GM21717 (cell line): ENCODE measurements at regions not wholly inside any gene's neighbourhood (a gene's known extent, or its start where the extent isn't known, plus 50 kb on each side); places are given as distances from the start of the nearest gene placed in this dataset.
"Not testable (repeated sequence)": the region's sequence is repeated elsewhere in the genome, so short reads cannot be mapped to it uniquely, and the experiment has no call there.

Experiments used
- ATAC-seq: cut with Tn5 transposase; IDR thresholded peaks from one replicate; pipeline ENCODE4 v1.9.1; 2021; ENCODE audit warnings: mild to moderate bottlenecking, moderate library complexity; ENCODE audit not compliant: unreplicated experiment

DNA sequence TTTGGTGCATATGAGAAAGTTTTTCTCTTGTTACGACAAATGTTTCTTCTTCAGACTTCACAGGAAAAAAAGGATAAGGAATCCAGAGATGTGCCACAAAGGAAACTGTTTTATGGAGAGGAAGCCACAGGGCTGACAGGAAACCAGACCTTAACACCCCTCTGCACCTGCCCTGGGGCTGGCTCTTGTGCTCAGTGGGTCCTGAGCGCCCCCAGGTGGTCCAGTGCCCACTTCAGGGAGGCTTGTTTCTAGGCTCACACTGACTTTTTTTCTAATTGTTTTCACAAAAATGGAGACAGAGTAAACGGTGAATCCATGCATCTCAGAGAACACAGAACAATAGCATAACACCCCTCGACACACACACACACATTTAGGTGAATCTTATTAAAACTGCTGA lies 951.2 kb downstream of the TMEM121 start:
- not testable (repeated sequence) for ATAC-seq

DNA sequence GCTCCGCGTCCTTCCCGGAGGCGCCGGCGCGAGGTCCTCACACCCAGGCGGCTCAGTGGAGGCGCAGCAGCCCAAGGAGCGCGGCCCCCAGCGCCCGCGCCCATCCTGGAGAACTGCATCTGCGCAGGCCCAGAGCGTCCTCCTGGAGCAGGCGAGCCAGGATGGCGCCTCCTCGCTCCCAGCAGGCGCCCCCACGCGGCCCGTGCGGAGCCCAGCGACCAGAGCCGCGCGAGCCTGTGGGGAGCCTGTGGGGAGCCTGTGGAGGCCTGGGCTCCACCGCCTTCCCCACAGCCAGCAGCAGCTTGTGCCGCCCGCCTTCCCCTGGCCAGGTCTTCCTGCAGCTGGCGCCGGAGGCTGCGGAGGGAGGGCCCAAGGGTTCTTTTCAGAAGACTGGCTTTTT lies 953.9 kb downstream of the TMEM121 start:
- ATAC-seq, result not testable (repeated sequence)

DNA sequence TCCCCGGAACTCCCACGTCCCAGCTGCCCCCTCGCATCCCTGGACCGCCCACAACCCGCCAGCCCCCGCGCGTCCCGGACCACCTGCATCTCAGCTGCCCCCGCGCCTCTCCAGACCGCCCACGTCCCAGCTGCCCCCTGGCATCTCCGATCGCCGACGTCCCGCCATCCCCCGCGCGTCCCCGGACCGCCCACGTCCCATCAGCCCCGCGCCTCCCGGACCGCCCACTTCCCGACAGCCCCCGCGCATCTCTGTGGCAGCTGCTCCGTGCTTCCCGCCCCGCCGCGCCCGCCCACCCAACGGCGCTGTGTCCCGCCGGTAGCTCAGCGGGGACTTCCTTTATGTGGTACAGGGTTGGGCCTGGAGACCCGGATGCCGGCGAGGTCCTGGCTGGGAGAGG lies 955.8 kb downstream of the TMEM121 start:
- ATAC-seq, result not testable (repeated sequence)

DNA sequence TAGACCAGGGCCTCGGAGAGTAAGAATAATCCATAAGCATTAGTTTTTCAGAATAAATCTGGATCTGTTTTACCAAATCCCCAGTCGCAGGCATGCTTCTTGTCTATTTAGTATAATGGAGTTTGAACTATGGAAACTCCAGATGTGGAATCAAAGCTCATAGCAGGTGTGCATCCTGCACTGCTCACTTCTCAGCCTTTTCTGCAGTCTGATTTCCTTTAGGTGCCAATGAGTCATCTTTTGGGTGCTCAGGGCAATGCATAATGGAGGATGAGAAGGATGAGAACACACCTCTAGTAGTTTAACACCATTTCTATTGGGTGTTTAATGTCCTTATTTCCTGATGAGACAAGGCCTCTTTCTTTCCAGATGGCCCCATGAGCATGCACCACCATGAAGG lies 961.2 kb downstream of the TMEM121 start:
- ATAC-seq, result no peak

DNA sequence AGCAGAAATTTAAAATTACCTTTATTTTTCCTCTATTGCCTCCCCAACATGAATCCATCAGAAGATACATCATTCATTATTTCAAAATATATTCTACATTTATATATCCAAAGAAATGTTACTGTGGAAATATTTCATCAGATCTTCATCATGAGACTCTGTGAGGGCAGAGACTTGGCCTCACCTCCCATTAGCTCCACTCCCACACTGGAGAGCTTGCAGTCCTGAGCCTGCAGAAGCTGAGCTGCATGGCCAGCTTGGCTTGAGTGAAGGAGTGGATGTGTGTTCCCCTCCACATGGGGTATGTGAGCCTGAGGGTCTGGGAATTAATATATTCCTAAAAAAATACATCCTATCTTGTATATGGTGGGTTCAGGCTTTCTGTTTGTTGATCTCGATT lies 961.9 kb downstream of the TMEM121 start:
- no peak for ATAC-seq

DNA sequence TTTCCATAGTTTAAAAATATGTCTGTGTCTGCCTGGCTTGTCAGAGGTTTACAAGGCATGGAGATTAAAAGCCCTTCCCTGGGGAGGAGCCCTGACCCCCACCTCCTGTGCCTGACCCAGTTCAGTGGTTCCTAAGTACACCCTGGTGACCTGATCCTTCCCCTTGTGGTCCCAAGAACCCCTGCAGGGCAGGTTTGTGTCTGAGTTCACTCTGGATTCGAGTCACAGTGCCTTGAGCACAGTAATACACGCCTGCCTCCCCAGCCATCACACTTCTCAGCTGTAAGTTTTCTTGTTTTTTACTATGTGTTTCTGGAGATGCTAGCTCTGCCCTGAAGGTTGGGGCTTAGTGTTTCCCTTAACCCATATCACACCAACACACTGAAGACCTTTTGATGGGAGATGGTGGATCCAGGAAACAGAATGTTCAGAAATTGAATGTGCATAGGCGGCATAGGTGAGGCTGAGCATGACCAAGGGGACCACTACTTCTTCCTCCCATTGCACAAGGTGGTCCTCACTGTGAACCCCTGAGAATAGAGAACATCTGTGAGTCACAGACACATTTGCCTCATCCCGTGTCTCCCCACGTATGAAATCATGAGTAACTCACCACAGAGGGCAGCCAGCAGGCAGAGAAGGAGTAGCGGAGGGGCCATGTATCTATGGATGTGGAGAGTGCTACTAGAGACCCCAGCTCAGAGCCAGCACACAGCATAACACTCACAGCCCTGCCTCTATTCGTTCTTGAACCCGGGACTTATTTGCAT lies 962.9 kb downstream of the TMEM121 start:
- no peak for ATAC-seq

DNA sequence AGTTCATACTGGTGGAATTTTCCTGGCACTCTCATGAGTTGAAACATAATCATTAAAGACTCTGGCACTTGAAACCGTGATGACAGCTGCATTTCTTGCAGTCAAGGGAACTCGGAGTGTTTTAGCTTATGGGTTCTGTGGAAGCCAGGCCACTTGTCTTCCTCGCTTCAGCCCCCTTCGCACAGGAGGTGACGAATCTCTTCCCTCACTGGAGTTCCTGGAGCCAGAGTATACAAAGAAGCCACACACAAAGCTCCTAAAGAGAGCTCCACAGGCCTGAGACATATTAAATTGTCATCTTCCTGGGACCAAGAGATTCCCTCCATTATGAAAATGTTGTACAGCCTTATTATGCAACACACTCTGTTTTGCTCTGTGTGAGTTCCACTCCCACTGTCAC lies 964.1 kb downstream of the TMEM121 start:
- no peak for ATAC-seq

DNA sequence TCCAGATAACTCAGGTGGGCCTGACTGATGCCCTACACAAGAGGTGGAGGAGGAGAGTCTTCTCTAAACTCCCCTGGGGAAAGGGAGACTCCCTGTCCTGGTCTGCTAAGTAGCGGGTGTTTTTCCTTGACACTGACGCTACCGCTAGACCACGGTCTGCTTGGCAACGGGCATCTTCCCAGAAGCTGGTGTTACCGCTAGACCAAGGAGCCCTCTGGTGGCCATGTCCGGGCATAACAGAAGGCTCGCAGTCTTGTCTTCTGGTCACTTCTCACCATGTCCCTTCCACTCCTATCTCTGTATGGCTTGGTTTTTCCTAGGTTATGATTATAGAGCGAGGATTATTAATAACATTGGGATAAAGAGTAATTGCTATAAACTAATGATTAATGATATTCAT lies 965.5 kb downstream of the TMEM121 start:
- ATAC-seq, result no peak

DNA sequence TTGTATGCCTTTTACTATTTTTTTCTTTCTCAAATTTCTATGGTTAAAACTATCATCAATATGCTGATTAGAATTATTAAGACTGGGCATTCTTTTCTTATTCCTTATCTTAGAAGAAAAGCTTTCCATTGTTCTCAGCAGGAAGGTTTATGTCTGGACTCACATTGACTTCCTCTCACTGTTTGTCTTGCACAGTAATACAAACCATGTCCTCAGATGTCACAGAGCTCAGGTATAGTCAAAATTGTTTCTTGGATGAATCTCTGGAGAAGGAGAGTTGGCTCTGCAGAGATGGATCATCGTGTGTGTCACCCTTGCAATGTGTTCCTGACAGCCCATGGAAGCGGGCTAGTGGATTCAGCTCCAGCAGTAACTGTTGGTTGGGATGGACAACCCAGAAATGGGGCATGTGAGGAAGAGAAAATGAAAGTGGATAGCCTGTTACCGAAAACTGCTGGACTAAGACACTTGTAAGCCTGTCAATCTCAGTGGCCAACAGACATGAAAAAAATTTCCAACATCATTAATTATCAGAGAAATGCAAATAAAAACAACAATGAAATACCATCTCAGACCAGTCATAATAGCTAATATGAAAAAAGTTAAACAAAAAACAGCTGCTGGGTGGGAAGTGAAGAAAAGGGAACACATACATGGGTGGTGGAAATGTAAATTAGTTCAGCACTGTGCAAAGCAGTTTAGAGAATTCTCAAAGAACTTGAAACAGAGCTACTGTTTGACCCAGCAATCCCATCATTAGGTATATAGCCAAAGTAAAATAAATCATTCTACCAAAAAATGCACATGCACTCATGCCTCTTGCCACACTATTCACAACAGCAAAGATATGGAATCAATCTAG lies 967.8 kb downstream of the TMEM121 start:
- no peak for ATAC-seq

DNA sequence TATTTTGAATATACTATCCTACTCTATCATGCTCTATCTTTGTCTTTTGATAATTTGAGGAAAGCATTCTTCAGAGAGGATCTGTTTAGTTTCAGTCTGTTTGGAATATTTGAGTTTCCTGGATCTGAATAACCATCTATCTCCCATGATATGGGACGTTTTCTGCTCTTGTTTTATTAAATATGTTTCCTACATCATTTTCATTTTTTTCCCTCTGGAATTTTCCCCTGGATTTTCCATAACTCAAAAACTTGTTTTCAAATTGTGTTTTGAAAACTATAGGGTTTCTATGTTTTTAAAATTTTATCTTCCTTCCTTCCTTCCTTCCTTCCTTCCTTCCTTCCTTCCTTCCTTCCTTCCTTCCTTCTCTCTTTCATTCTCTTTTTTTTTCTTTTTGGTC lies 974.2 kb downstream of the TMEM121 start:
- ATAC-seq, result no peak

DNA sequence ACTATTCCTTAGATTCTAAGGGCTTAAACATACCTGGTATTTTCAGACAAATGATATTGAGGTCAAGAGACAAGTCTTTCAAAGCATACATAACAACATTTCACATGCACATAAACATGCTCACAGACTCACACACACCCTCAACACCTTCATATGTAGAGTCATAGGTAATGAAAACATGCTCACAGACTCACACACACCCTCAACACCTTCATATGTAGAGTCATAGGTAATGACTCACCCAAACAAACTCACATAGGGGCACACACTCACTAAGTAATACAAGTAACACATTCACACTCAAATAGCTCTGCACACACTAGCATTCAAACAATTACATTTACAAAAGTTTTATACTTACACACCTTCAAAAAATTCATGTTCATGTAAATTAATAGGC lies 975.5 kb downstream of the TMEM121 start:
- ATAC-seq, result no peak

DNA sequence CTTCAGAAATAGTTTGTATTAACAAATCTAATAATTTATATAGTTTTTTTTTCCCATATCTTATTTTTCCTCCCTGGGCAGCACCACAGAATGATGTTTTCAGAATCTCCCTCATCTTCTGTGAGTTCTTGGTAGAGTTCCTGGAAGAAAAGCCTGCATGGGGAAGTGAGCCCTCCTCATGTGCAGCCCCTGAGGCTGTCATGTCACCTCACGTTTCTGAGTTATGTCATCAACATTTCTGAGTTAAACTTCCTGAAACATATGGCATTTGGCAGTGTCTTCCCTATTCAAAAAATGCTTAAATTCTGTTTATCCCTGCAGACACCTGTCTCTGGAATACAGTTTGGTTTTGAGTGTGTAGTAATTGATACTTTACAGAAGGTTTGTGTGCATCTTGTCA lies 979.0 kb downstream of the TMEM121 start:
- ATAC-seq, result no peak

DNA sequence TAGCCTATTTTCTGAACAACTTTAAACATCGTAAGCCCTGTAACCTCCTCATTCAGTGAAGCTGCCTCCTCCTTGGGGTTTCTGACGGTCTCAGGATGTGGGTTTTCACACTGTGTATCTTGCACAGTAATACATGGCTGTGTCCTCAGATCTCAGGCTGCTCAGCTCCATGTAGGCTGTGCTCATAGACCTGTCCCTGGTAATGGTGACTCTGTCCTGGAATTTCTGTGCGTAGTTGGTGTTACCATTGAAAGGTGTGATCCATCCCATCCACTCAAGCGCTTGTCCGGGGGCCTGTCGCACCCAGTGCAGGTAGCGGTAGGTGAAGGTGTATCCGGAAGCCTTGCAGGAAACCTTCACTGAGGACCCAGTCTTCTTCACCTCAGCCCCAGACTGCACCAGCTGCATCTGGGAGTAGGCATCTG lies 980.5 kb downstream of the TMEM121 start:
- ATAC-seq, result no peak

DNA sequence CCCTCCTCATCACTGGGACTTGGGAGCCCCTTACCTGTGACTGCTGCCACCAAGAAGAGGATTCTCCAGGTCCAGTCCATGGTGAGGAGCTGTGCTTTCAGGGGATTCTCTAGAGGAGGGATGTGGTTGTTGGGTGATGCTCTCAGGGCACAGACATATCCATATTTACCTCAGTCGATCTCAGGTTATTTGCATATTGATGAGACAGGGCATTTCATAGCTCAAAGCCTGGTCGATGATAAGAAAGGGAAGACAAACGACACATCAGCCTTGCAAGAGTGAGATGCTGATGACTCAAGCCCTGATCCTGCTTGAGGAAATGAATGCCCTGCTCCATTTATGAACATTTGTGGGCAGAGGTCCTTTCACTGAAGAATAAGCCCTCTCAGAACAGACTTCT lies 981.0 kb downstream of the TMEM121 start:
- ATAC-seq, result no peak

DNA sequence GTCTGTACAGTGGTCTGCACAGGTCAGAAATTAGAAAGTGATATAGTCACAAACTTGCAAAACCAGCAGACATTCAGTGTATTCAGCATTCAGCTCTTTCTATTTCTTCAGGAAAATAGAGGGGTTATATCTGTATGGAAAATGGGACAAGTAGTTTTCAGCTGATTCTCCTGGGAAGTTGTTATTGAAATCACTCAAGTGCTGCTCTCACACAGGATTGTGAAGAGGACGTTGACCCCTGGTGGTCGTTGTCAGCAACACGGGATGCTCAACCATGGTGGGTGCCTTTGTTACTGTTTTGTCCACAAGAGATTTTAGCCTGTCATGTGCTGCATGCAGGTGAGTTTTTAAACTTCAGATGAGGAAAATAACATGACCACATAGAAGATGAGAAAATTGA lies 981.8 kb downstream of the TMEM121 start:
- no peak for ATAC-seq

DNA sequence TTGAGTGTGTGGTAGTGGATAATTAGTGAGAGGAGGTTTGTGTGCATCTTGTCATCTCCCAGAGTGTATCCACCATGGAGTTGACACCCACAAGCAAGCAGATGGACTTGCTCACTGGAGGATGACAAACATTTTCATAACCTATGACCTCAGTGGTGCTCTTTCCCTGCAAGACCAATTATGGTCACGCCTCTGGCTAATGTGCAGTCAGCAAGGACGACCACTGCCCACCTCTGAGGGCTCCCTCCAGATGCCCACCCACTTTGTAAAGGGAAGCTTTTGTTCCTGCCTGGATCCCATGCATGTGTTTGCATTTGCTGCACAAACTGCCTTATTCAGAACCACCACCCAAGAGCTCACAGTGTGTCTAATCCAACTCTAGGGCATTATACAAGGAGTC lies 982.8 kb downstream of the TMEM121 start:
- no peak for ATAC-seq

DNA sequence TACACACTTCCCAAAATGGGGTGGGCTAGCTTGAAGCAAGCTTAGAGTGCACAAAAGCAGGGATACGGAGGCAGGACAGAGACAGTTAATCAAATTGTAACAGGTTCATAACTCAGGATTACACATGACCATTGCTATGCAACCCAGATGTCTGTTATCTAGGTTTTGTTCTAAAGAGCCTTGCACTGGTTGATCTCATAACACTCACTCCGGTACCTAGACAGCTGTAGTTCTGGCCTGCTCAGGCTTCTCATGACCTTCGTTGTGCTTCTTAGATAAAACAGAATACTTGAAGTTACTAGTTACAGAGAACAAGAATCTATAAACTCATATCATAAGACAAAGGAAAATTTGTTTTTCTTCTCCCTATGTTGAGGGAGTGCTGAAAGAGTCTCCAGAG lies 983.4 kb downstream of the TMEM121 start:
- no peak for ATAC-seq

DNA sequence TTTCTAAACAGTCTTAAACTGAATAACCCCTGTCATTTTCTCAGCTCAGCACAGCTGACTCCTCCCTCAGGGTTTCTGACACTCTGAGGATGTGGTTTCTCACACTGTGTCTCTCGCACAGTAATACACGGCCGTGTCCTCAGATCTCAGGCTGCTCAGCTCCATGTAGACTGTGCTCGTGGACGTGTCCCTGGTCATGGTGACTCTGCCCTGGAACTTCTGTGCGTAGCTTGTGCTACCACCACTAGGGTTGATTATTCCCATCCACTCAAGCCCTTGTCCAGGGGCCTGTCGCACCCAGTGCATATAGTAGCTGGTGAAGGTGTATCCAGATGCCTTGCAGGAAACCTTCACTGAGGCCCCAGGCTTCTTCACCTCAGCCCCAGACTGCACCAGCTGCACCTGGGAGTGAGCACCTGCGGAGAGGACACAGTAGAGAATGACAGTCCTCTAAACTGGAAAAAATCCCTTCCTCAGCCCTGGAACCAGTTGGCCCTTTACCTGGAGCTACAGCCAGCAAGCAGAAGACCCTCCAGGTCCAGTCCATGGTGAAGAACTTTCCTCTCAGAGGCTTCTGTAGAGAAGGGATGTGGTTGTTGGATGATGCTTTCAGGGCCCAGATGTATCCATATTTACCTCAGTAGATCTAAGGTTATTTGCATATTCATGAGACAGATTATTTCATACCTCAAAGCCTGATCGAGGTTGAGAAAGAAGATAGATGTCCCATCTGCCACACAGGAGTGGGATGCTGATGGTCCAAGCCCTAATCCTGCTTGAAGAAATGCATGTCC lies 984.8 kb downstream of the TMEM121 start:
- ATAC-seq, result no peak

DNA sequence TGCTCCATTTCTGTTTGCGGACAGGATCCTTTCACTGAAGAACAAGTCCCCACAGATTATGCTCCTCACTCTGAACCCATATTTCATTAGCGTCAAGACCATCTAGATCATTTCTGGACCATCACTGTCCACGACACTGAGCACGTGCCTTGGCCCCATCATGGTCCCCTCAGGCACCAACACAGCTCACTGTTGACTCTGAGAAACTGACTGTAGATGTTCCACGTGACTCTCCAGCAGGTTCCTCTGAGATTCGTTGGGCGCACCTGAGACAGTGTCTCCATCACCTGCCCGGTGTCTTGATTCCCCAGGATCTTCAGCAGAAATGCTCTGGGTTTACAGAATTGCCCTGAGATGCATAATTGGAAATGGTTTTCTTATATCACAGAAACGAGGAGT lies 985.4 kb downstream of the TMEM121 start:
- ATAC-seq, result no peak

DNA sequence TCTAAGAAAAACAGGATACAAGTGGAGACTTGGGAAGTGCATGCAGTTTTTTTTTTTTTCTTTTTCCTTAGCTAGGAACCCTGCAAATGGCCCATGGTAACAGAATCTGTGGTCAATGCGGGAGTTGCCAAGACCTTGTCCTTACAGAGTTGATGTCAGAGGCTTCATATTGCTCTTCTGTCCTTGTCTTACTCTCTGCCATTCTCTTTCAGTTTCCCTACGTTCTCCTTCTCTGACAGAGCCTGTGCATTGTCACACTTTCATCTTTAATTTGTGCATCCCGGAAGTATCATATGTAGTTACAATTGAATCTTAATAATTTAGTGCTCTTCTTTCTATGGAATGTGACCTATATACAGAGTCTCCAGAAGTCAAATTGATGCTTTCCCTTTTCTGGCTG lies 986.9 kb downstream of the TMEM121 start:
- no peak for ATAC-seq
